NCI-H774 (cell line): ENCODE measurements at regions not wholly inside any gene's neighbourhood (a gene's known extent, or its start where the extent isn't known, plus 50 kb on each side); places are given as distances from the start of the nearest gene placed in this dataset.

ENCODE experiments used
- DNase-seq: peaks from one replicate; lab custom pipeline; 2025; lab: John Stamatoyannopoulos, UW

DNA sequence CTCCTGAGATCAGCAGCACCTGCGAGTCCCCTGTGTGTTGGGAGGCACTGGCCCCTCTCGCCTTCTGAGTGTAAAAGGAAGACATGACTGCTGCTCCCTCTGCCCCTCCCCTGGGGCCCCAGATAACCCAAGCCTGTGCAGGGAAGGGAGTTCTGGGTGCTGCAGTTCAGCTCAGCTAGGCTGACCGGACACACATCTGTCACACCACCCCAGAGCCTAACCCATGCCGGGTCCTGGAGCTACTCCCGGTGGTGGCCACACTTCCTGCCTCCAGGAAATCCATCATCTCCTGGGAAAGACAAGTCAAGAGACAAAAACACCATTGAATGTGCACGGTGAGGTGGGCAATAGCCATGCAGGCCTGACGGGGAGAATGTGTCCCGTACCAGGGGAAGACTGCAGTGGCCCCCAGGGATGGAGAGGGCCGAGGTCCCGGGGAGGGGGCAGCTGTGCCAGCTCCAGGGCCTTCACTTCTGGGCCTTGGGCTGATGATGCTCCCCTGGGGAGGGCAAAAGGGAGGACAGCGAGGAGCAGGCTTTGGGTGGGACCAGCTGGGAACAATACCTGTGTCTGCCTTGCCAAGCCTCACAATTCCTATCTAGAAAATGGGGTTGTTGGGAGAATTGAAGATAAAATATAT, 210.6 kb downstream of the TFCP2L1 start:
- no peak for DNase-seq

GRCh38 chr2:121075006-121075551, 209.9 kb downstream of the TFCP2L1 start:
- peak; percentile 5 for DNase-seq

DNA sequence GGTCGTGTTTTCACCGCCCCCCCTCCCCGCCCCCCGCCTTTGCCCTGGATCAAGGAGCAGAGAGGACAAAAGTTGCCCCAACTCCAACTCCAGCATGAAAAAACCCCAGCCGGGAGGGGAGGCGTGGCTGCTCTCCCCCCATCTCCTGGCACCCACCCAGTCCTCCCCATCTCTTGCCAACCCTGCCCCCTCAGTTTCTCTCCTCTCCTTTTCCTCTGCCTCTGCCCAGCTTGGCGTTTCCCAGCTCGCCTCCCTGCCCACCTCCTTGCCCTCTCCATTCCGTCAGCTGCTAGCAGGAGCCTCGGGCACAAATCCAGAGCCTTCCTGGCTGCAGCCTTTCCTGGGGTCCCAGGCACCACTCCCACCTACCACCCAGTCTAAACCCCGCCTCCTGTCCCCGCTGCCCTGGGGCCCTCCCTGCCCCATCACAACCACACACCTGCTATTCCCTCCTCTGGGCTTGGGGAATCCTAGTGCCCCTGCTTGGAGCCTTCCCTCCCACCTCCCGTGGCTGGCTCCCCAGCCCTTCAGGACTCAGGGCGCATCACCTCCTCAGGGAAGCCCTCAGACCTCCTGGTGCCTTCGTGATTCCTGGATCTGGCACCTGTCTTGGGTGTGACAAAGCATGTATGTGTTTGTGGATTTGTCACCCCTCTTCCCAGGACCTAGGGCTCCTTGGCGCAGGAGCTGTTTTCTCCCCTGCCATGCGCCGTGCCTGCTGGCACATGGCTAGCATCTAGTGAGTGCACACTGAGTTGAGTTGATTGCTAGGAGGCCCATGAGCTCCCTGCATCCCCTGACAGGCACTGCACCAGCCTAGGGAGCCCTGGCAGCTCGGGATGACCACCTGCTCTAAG, 209.1 kb downstream of the TFCP2L1 start:
- DNase-seq = no peak

DNA sequence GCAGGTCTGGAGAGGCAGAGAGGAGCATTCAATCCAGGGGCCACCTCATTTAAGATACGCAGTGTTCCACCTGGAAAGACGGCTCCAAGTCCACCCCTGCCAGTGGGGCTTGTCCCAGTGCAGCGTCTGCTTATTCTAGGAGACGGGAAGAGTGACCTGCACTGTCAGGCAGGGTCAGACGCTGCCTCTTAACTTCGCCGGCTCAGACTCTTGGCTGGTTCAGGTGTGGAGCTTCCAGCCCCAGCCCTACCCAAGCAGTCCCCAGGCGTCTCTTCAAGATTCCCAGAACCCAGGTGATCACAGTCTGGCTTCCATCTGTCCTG, 208.5 kb downstream of the TFCP2L1 start:
- no peak for DNase-seq

GRCh38 chr2:121076885-121077549, 208.0 kb downstream of the TFCP2L1 start:
- peak; percentile 31 for DNase-seq

DNA sequence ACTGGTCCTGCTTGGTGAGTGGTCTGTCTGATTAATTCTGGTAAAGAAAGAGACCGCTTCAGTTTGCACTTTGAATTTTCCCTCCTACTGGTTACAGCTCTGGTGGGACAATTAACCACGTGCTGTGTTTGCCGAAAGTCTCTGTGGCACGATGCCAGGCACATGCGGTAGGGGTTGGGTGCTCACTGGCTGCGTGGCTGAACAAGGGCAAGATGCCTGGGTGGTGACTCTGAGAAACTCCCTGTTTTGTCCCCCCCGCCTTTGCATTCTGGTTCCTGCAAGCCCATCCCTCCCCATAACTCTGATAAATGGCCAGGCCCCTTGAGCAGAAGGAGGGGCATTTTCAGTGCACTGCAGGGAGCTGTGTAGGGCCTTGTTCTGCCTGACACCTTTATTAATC, 206.1 kb downstream of the TFCP2L1 start:
- DNase-seq = no peak

DNA sequence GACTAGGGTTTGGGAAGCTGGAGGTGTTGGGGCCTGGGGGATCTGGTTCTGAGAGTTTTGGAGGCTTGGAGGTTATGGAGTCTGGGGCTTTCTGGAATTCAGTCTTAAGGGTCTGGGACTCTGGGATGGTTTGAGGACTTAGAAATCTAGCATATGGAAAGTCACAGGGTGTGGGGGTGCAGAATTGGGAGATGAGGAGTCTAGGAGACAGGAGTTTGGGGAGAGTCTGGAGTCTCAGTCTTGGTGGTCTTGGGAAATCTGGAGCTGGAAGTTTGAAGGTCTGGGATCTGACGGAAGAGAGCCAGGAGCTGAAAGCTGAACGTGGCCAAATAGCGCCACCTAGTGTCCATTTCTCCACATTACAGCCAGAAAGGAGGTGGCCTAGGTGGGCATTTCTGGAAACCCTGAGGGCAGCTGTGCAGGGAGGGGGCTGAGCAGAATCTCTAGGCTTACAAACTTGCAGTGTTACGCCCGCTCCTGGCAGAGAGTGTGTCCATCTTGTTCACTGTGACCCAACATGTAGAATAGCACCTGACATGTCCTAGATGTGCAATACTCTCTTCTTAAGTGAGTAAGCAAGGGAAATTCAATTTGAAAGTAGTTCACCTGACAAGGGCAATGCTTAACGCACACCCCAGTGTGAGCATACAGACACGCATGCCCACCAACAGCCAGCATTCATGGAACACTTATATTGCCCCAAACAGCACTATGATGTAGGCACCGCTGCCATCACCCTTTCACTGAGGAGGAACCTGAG, 204.8 kb downstream of the TFCP2L1 start:
- DNase-seq = peak; percentile 37

- no peak for DNase-seq
Observed at GRCh38 chr2:121081701-121082100, 203.3 kb downstream of the TFCP2L1 start.

DNA sequence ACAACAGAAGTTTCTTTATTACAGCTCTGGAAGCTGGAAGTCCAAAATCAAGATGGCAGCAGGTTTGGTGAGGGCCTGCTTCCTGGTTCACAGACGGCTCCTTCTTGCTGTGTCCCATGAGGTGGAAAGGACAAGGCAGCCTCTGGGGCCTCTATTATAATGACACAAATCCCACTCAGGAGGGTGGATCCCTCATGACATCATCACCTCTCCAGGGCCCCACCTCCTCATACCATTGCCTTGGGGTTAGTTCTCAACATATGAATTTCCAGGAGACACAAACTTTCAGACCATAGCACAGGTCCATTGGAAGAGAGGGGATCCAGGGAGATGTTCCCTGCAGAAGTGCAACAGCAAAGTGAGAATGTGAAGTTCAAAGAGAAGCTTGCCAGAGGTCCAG, 202.8 kb downstream of the TFCP2L1 start:
- no peak for DNase-seq

DNA sequence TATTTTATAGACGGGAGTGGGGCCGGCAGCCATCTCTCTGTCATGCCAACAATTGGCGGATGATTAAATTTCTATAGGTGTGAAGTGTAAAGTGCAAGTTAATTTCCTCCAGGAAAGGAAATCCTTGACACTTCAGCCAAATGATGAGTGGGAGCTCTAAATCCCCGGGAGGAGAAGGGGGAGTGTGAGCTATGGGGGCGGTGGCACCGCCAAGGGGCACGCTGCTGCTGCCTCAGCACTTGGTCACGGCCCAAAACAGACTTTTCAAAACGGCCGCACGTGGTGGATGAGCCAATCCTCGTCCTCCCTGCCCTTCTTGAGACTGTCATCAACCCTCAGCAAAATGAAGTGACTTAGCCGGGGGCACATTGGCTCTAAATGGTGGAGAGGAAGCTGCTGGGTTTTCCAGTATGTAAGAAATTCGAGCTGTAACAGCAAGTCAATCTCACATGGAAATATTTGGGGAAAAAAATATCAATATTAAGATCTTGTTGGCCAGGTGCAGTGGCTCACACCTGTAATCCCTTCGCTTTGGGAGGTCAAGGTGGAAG, 200.8 kb downstream of the TFCP2L1 start:
- DNase-seq = no peak

DNA sequence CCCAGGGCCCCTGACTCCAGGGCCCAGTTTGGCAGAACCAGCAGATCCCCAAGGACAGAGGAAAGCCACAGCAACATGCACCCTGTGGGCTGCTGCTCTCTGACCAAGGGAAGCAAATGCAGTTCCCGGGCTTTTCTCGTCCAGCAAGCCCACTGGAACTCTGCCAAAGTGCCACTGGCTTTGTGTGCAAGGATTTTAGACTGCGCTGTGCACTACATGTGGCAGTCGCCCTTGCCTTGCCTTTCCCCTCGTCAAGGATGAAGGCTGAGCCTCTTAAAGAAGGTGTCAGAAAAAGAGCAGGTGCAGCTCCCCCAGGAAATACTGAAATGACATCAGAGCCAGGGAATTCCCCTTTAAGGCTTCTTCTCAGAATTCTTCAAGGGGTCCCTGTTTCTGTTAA, 199.2 kb downstream of the TFCP2L1 start:
- DNase-seq = no peak

DNA sequence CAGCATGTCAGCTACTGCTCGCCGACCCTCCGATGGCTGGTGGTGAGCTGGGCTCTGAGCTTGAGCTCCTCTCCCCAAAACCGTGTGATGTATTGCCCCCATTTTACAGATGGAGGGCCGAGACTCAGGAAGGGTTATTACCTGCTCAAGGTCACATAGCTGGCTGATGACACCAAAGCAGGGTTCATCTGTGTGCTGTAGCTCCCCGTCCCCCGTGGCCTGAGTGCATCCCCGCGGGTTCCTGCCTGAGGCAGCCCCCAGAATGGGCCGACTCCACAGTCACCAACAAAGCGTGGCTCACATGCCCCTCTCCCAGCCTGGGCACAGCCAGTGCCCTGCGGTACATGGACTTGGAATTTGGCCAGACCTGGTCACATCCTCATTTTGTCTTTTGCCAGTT, 198.6 kb downstream of the TFCP2L1 start:
- DNase-seq = no peak

GRCh38 chr2:121087117-121087516, 197.9 kb downstream of the TFCP2L1 start:
- DNase-seq = no peak

DNA sequence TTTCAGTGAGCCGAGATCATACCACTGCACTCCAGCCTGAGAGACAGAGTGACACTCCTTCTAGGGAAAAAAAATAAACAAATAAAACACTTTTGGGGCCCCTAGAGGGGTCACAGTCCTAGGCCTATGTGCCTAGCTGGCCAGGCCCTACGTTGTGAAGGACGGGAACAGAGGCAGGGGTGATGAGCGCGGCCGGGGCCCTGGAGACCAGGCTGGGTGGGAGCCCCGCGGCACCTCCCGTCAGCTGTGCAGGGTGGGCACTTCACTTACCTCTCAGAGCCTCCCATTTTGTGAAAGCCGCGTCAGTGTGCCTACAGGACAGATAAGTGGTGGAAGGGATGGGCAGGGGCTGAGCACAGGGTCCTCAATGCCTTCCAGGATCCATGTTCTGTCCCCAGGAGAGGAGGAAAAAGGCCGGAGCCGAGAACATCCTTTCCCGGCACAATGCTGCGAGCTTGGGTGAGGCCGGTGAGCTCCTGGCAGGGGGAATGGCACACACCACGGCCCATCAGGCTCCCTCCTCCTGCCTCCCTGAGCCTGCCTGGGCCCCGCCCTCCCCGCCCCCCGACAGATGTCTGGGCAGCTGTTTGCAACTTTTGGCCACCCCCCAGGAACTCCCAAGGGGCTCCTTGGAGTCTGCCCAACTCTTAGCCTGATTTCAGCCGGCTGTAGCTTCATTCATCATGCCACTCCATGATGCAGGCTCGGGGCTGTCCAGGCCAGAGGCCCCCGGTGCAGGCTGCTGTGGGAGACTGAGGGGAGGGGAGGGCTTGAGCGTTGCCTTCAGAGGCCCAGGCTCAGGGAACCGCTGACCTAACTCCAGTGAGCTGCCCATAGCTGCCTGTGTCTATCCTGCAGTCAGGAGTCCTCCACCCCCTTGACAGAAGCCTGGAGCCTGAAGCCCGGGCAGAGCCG, 196.5 kb downstream of the TFCP2L1 start:
- no peak for DNase-seq

- DNase-seq = no peak
Observed at GRCh38 chr2:121089166-121089510, 195.9 kb downstream of the TFCP2L1 start.

DNA sequence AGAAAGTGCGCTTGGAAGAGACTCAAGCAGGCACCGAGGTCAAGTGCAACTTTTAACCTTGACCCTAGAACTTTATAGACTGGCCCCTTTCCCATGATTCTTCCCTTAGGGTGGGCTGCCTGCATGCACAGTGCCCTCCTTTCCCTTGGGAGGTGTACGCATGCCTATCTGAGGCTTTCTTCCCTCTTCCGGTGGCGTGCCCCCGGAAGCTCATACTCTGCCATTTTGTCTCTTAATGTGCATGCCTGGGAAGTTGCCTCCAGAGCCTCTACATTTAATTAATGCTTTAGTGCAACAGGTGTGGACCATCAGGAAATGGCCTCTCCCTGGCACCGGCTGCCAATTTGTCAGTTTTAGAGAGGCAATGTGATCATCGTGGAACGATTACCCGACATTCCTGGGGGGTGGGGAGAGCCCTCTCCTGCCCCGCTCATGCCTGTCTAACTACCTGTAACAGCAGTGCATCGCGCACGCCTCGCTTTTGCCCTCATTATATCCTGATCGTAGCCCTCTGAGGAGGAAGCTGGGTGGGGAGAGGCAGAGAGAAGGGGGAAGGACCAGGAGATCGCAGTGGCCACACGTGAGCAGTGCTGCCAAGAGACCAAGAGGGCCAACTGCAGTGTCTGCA, 194.8 kb downstream of the TFCP2L1 start:
- DNase-seq = no peak

- no peak for DNase-seq
Observed at GRCh38 chr2:121092095-121092494, 192.9 kb downstream of the TFCP2L1 start.

- DNase-seq = no peak
Observed at GRCh38 chr2:121093692-121094091, 191.3 kb downstream of the TFCP2L1 start.

DNA sequence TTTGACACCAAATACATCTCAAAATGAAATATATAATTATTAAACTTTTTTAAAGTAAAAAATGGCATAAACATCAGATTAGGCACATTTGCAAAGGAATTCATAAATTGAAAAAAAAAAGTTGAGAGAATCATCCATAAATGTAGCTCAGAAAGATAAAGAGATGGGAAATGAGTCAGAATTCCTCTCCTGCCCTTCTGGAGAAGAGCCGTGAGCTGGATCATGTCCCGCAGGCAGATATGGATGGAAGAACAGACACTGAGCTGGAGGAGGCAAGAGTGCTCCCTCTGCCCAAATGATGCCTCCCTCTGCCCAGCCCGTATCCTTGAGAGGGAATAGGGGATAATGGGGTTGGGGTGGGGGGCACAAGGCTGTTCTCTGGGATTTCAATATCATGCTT, 190.9 kb downstream of the TFCP2L1 start:
- DNase-seq = no peak

- no peak for DNase-seq
Observed at GRCh38 chr2:121094845-121095244, 190.2 kb downstream of the TFCP2L1 start.
